HepG2 (cell line): ENCODE measurements at regions not wholly inside any gene's neighbourhood (a gene's known extent, or its start where the extent isn't known, plus 50 kb on each side); places are given as distances from the start of the nearest gene placed in this dataset.

ENCODE experiments used
- ATF5 ChIP-seq: sonication (generic); formaldehyde crosslinking; IDR thresholded peaks from 2 replicates; pipeline ENCODE4 v1.4.0; 2020; ENCODE audit warnings: mild to moderate bottlenecking, low read depth, missing genetic modification reagents
- EHMT2 ChIP-seq: fragments of 200-600 bp; sonication (generic); IDR thresholded peaks from 2 replicates; pipeline ENCODE4 v1.7.0; 2017; ENCODE audit warnings: antibody characterized with exemption, low read depth, low read length, borderline replicate concordance
- EP300 ChIP-seq, 3 experiments: sonication (generic) in 1 of 3; formaldehyde crosslinking in 1 of 3; IDR thresholded peaks; 2 replicates each; pipeline versions ENCODE4 v1.5.1 to v1.6.1; 2011 to 2020; ENCODE audit warnings: low read depth in 2 of 3, low read length in 2 of 3, borderline replicate concordance in 1 of 3, improper control_type of control experiment in 1 of 3, mild to moderate bottlenecking in 1 of 3, missing genetic modification reagents in 1 of 3, moderate library complexity in 1 of 3
- EZH2 ChIP-seq: conservative IDR thresholded peaks from 2 replicates; pipeline ENCODE4 v1.6.1; 2012; ENCODE audit warnings: mild to moderate bottlenecking, low read depth, low read length, moderate library complexity
- MAX ChIP-seq: IDR thresholded peaks from 2 replicates; pipeline ENCODE4 v1.6.1; 2012; ENCODE audit warnings: inconsistent platforms
- NCOA1 ChIP-seq: sonication (generic); formaldehyde crosslinking; IDR thresholded peaks from 2 replicates; pipeline ENCODE4 v1.9.0; 2021; ENCODE audit warnings: missing genetic modification reagents
- NFIB ChIP-seq: sonication (generic); formaldehyde crosslinking; IDR thresholded peaks from 2 replicates; pipeline ENCODE4 v1.9.0; 2021; ENCODE audit warnings: missing genetic modification reagents, mild to moderate bottlenecking, borderline replicate concordance
- POLR2A ChIP-seq, 2 experiments: IDR thresholded peaks; 2 replicates each; pipeline ENCODE4 v1.6.1; 2011; ENCODE audit warnings: low read depth in 2 of 2, low read length in 2 of 2, mild to moderate bottlenecking in 1 of 2, moderate library complexity in 1 of 2; ENCODE audit not compliant: insufficient read depth in 1 of 2
- POLR2AphosphoS5 ChIP-seq: IDR thresholded peaks from 2 replicates; pipeline ENCODE4 v1.6.1; 2012; ENCODE audit warnings: low read depth, low read length
- ZFP41 ChIP-seq: sonication (generic); formaldehyde crosslinking; IDR thresholded peaks from 2 replicates; pipeline ENCODE4 v1.4.0; 2020; ENCODE audit warnings: mild to moderate bottlenecking, missing genetic modification reagents, borderline replicate concordance
- ZGPAT ChIP-seq: IDR thresholded peaks from 2 replicates; pipeline ENCODE4 v1.6.1; 2016; ENCODE audit warnings: mild to moderate bottlenecking
- ZNF274 ChIP-seq: sonication (generic); formaldehyde crosslinking; IDR thresholded peaks from 2 replicates; pipeline ENCODE4 v1.5.1; 2020; ENCODE audit warnings: mild to moderate bottlenecking, missing genetic modification reagents
- ZNF383 ChIP-seq: sonication (generic); formaldehyde crosslinking; IDR thresholded peaks from 2 replicates; pipeline ENCODE4 v1.4.0; 2020; ENCODE audit warnings: missing genetic modification reagents, mild to moderate bottlenecking, borderline replicate concordance
- TF ChIP-seq, protein P1 (sequence below), 2 experiments: IDR thresholded peaks; 2 replicates each; pipeline ENCODE4 v1.6.1; 2011 to 2012; ENCODE audit warnings: low read length in 2 of 2, borderline replicate concordance in 1 of 2, low read depth in 1 of 2, mild to moderate bottlenecking in 1 of 2, moderate library complexity in 1 of 2

DNA sequence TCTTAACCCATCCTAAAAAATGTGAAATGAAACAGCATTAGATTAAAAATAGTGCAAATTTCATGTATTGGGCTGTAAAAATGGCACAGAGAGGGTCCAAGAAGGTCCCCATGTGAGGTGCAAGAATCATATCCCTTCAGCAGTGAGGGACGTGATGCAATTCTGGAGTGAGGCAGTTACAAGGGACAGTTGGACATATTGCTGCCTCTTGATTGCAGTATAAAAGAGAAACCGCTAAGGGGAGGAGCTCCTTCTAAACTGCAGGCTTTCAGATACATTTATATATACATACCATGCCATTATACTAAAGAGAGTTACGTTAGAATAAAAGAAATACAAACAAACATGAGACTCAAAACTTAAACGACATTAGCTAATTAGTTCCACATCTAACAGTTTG, 304.2 kb upstream of the CTNNB1 start:
- TF ChIP-seq POLR2A (IDR thresholded peaks at IDR 0.05; ENCODE audit: insufficient read depth in 1 of 2, low read depth in 2 of 2, low read length in 2 of 2) (no peak), ZGPAT (CRISPR knock-in tag) (no peak), MAX (no peak), NCOA1 (CRISPR knock-in tag) (no peak), EZH2 (no peak), POLR2AphosphoS5 (no peak), ZFP41 (CRISPR knock-in tag) (no peak), ZNF274 (CRISPR knock-in tag) (no peak), ZNF383 (CRISPR knock-in tag) (no peak), EP300 (IDR thresholded peaks at IDR 0.05; ENCODE audit: low read depth in 2 of 2, low read length in 2 of 2) (no peak), EP300 (CRISPR knock-in tag; IDR thresholded peaks at IDR 0.05; ENCODE audit: borderline replicate concordance) (no peak), NFIB (no peak), ATF5 (no peak), EHMT2 (no peak)
- TF ChIP-seq, protein P1, sequence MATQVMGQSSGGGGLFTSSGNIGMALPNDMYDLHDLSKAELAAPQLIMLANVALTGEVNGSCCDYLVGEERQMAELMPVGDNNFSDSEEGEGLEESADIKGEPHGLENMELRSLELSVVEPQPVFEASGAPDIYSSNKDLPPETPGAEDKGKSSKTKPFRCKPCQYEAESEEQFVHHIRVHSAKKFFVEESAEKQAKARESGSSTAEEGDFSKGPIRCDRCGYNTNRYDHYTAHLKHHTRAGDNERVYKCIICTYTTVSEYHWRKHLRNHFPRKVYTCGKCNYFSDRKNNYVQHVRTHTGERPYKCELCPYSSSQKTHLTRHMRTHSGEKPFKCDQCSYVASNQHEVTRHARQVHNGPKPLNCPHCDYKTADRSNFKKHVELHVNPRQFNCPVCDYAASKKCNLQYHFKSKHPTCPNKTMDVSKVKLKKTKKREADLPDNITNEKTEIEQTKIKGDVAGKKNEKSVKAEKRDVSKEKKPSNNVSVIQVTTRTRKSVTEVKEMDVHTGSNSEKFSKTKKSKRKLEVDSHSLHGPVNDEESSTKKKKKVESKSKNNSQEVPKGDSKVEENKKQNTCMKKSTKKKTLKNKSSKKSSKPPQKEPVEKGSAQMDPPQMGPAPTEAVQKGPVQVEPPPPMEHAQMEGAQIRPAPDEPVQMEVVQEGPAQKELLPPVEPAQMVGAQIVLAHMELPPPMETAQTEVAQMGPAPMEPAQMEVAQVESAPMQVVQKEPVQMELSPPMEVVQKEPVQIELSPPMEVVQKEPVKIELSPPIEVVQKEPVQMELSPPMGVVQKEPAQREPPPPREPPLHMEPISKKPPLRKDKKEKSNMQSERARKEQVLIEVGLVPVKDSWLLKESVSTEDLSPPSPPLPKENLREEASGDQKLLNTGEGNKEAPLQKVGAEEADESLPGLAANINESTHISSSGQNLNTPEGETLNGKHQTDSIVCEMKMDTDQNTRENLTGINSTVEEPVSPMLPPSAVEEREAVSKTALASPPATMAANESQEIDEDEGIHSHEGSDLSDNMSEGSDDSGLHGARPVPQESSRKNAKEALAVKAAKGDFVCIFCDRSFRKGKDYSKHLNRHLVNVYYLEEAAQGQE (IDR thresholded peaks at IDR 0.05; ENCODE audit: borderline replicate concordance in 1 of 2, low read depth in 1 of 2, low read length in 2 of 2): no peak
